ENCODE measurements at regions not wholly inside any gene's neighbourhood (a gene's known extent, or its start where the extent isn't known, plus 50 kb on each side); places are given as distances from the start of the nearest gene placed in this dataset.

DNA sequence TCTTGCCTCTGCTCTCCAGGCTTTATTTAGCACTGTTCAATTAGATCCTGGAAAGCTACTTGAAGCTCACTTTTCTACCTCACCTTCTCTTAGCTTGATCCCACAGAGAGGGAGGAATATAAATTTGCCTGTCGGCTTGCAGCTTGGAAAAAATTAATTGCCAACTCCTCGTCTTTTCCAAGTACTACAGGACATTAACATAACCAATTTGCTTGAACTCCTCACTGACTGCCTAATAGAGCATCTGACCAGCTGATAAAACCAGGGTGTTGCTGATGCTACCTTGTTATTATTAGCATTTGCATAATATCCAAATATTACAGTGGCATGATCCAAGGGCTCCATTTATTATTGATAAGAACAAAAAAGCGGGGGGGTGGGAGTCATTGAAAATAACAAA, 561.8 kb downstream of the MCTP2 start:
- peaks cover 13% of the 10 kb centered on the region for H3K9me2 ChIP-seq (ENCODE audit: insufficient read depth)
- Mint-ChIP-seq H3K9me3 (peaks cover 9% of the 10 kb centered on the region), H3K27me3 (ENCODE audit: insufficient read depth, low read depth, poor library complexity) (peaks cover 1% of the 10 kb centered on the region), H3K27ac (no peak overlapping the region), H3K4me1 (peaks cover 12% of the 10 kb centered on the region), H3K36me3 (ENCODE audit: low read depth) (peaks cover 7% of the 10 kb centered on the region; the same call in 2 of the 3 replicates), H3K4me3 (no peak overlapping the region)
- H3K79me2 ChIP-seq (replicated peaks; ENCODE audit: insufficient read depth): no peaks in the 10 kb centered on the region
- H3K4me1 ChIP-seq (ENCODE audit: insufficient read depth): peaks cover 4% of the 10 kb centered on the region; the same call in 1 of the 2 replicates
- ATAC-seq: no peak
- H3F3A ChIP-seq (replicated peaks; ENCODE audit: low read depth): no peaks in the 10 kb centered on the region
- no peak overlapping the region for H2AFZ ChIP-seq
- H3K4me3 ChIP-seq: no peak overlapping the region
- H3K27me3 ChIP-seq (ENCODE audit: insufficient read depth): no peaks in the 10 kb centered on the region
- TF ChIP-seq, protein P1, sequence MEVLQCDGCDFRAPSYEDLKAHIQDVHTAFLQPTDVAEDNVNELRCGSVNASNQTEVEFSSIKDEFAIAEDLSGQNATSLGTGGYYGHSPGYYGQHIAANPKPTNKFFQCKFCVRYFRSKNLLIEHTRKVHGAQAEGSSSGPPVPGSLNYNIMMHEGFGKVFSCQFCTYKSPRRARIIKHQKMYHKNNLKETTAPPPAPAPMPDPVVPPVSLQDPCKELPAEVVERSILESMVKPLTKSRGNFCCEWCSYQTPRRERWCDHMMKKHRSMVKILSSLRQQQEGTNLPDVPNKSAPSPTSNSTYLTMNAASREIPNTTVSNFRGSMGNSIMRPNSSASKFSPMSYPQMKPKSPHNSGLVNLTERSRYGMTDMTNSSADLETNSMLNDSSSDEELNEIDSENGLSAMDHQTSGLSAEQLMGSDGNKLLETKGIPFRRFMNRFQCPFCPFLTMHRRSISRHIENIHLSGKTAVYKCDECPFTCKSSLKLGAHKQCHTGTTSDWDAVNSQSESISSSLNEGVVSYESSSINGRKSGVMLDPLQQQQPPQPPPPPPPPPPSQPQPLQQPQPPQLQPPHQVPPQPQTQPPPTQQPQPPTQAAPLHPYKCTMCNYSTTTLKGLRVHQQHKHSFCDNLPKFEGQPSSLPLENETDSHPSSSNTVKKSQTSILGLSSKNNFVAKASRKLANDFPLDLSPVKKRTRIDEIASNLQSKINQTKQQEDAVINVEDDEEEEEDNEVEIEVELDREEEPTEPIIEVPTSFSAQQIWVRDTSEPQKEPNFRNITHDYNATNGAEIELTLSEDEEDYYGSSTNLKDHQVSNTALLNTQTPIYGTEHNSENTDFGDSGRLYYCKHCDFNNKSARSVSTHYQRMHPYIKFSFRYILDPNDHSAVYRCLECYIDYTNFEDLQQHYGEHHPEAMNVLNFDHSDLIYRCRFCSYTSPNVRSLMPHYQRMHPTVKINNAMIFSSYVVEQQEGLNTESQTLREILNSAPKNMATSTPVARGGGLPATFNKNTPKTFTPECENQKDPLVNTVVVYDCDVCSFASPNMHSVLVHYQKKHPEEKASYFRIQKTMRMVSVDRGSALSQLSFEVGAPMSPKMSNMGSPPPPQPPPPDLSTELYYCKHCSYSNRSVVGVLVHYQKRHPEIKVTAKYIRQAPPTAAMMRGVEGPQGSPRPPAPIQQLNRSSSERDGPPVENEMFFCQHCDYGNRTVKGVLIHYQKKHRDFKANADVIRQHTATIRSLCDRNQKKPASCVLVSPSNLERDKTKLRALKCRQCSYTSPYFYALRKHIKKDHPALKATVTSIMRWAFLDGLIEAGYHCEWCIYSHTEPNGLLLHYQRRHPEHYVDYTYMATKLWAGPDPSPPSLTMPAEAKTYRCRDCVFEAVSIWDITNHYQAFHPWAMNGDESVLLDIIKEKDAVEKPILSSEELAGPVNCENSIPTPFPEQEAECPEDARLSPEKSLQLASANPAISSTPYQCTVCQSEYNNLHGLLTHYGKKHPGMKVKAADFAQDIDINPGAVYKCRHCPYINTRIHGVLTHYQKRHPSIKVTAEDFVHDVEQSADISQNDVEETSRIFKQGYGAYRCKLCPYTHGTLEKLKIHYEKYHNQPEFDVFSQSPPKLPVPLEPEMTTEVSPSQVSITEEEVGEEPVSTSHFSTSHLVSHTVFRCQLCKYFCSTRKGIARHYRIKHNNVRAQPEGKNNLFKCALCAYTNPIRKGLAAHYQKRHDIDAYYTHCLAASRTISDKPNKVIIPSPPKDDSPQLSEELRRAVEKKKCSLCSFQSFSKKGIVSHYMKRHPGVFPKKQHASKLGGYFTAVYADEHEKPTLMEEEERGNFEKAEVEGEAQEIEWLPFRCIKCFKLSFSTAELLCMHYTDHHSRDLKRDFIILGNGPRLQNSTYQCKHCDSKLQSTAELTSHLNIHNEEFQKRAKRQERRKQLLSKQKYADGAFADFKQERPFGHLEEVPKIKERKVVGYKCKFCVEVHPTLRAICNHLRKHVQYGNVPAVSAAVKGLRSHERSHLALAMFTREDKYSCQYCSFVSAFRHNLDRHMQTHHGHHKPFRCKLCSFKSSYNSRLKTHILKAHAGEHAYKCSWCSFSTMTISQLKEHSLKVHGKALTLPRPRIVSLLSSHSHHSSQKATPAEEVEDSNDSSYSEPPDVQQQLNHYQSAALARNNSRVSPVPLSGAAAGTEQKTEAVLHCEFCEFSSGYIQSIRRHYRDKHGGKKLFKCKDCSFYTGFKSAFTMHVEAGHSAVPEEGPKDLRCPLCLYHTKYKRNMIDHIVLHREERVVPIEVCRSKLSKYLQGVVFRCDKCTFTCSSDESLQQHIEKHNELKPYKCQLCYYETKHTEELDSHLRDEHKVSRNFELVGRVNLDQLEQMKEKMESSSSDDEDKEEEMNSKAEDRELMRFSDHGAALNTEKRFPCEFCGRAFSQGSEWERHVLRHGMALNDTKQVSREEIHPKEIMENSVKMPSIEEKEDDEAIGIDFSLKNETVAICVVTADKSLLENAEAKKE (CRISPR knock-in tag; IDR thresholded peaks at IDR 0.05): no peak
- TF ChIP-seq NANOG (IDR thresholded peaks at IDR 0.05; ENCODE audit: borderline replicate concordance) (no peak), POLR2AphosphoS5 (IDR thresholded peaks at IDR 0.05; ENCODE audit: low read depth) (no peak), EZH2phosphoT487 (IDR thresholded peaks at IDR 0.05; ENCODE audit: unreplicated experiment) (no peak), STAT1 (IDR thresholded peaks at IDR 0.05; ENCODE audit: unreplicated experiment) (no peak), ZNF331 (CRISPR knock-in tag; IDR thresholded peaks at IDR 0.05; ENCODE audit: low read depth) (no peak), EZH2 (IDR thresholded peaks at IDR 0.05; ENCODE audit: low read depth, unreplicated experiment) (no peak), CREB1 (CRISPR knock-in tag; IDR thresholded peaks at IDR 0.05; ENCODE audit: low read depth) (no peak), JUNB (IDR thresholded peaks at IDR 0.05; ENCODE audit: unreplicated experiment) (no peak), ETS1 (IDR thresholded peaks at IDR 0.05) (no peak), ZNF114 (CRISPR knock-in tag; IDR thresholded peaks at IDR 0.05) (no peak), CTCF (conservative IDR thresholded peaks at IDR 0.05; ENCODE audit: low read depth in 2 of 2) (no peak)
- TF ChIP-seq, protein P2, sequence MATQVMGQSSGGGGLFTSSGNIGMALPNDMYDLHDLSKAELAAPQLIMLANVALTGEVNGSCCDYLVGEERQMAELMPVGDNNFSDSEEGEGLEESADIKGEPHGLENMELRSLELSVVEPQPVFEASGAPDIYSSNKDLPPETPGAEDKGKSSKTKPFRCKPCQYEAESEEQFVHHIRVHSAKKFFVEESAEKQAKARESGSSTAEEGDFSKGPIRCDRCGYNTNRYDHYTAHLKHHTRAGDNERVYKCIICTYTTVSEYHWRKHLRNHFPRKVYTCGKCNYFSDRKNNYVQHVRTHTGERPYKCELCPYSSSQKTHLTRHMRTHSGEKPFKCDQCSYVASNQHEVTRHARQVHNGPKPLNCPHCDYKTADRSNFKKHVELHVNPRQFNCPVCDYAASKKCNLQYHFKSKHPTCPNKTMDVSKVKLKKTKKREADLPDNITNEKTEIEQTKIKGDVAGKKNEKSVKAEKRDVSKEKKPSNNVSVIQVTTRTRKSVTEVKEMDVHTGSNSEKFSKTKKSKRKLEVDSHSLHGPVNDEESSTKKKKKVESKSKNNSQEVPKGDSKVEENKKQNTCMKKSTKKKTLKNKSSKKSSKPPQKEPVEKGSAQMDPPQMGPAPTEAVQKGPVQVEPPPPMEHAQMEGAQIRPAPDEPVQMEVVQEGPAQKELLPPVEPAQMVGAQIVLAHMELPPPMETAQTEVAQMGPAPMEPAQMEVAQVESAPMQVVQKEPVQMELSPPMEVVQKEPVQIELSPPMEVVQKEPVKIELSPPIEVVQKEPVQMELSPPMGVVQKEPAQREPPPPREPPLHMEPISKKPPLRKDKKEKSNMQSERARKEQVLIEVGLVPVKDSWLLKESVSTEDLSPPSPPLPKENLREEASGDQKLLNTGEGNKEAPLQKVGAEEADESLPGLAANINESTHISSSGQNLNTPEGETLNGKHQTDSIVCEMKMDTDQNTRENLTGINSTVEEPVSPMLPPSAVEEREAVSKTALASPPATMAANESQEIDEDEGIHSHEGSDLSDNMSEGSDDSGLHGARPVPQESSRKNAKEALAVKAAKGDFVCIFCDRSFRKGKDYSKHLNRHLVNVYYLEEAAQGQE (IDR thresholded peaks at IDR 0.05; ENCODE audit: unreplicated experiment): no peak
- H4K20me1 ChIP-seq (replicated peaks; ENCODE audit: insufficient read depth): no peaks in the 10 kb centered on the region
- H3K4me2 ChIP-seq: no peak overlapping the region
- H3K27ac ChIP-seq (ENCODE audit: low read depth): no peak overlapping the region
- no peak for DNase-seq (ENCODE audit: low spot score)
- H3K36me3 ChIP-seq (ENCODE audit: insufficient read depth): no peaks in the 10 kb centered on the region
